Activated CD4-positive, alpha-beta T cell treated with anti-CD3 and anti-CD28 coated beads, Interleukin-2, amount 50 U/mL, for 1 hour (primary cell): ENCODE measurements at regions not wholly inside any gene's neighbourhood (a gene's known extent, or its start where the extent isn't known, plus 50 kb on each side); places are given as distances from the start of the nearest gene placed in this dataset.

Experiments used
- DNase-seq: peaks from one replicate; pipeline ENCODE4 v3.0.0-alpha.2; 2020

DNA sequence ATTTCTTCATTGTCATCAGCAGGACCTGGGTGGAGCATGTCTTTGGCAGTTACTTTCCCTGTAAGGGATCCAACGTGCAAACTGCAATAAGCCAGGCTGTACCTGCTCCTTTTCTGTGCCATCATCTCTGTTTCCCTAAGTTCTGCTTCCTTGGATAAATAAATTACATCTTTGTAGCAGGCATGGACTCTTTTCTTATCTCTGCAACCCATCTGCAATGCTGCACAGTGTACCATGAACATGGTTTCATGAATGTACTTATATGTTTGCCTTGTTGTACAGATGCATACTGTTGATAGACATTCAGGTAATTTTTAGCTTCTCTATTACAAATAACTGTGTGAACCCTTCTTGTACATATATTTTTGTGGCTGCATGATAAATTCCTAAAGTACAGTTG lies 616.7 kb upstream of the PIK3C3 start:
- DNase-seq = no peak

GRCh38 chr18:41331661-41332060 lies 623.4 kb upstream of the PIK3C3 start:
- DNase-seq = no peak

DNA sequence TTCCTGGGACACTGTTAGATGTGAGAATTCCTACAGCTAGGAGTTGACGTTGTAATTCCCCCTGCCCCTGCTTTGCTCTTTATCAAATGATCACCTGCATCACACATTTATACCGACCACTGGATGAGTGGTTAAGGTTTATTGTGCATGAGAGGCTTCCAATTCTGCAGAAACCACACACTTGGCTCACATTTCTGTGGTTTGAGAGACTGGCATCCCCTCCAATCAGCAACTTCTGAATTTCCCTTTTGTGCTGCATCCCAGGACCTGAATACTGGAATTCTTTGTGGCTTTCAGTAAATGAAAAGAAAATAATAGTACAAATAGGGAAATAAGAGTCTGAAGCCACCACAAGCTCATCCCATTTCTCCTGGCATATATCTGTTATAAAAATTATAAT lies 628.7 kb upstream of the PIK3C3 start:
- DNase-seq = no peak

GRCh38 chr18:41324934-41325333 lies 630.1 kb upstream of the PIK3C3 start:
- DNase-seq = no peak

- DNase-seq = no peak
Observed at GRCh38 chr18:41324020-41324791, 630.8 kb upstream of the PIK3C3 start.

GRCh38 chr18:41323044-41323443 lies 632.0 kb upstream of the PIK3C3 start:
- no peak for DNase-seq

- no peak for DNase-seq
Observed at GRCh38 chr18:41320100-41320499, 634.9 kb upstream of the PIK3C3 start.

- no peak for DNase-seq
Observed at GRCh38 chr18:41315134-41315533, 639.9 kb upstream of the PIK3C3 start.

DNA sequence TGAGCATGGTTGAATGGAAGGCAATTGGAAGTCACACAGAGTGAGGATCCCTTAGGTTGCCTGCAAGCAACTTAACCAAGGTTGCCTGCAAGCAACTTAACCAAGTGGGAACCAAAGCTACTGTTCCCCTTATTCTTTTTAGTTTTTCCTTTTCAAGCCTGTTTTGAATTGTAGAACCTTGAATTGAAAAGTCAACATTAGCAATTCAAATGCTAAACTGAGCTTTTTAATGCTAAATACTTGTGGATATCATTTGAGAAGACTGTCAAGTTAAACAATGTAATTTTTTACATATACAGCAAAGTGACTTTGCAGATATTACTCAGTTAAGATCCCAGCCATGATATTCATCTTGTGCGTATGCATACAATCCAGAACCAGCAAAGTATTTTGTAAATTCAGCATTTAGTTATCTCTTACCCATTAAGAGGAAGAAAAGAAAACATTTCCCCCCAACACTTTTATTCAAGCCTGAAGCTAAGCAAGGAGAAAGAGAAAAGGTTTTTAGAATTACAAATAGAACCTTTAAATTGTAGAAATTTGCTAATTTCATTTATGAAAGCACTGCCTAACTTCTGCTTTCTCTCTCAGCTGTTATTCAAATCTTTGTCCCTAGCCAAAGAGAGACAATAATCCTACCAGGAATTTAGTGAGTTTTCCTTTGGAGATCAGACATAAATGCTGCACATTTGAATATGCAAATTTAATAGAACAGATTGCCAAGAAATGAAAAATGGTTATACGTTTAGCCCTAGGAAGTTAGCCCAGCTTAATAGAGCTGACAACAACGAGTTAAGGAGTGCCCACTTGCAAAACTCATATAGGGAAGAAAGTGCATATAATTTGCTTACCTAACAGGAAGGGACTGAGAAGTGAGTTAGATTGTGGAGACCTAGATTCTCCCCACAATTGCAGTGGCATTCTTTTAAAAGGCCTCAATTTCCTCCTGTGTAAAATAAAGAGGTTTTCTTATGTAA lies 643.2 kb upstream of the PIK3C3 start:
- DNase-seq = no peak

- DNase-seq = no peak
Observed at GRCh38 chr18:41297740-41298139, 657.3 kb upstream of the PIK3C3 start.

DNA sequence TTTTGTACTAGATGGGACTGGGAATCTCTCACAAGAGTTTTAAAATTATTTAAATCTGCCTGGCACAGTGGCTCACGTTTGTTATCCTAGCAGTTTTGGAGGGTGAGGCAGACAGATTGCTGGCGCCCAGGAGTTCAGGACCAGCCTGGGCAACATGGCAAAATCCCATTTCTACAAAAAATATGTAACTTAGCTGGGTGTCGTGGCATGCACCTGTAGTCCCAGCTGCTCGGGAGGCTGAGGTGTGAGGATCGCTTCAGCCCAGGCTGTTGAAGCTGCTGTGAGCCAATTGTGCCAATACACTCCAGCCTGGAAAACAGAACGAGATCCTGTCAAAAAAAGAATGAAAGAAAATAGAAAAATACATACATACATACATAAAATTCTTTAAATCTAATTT lies 685.7 kb upstream of the PIK3C3 start:
- no peak for DNase-seq

GRCh38 chr18:41268271-41268670 lies 686.8 kb upstream of the PIK3C3 start:
- DNase-seq = no peak

DNA sequence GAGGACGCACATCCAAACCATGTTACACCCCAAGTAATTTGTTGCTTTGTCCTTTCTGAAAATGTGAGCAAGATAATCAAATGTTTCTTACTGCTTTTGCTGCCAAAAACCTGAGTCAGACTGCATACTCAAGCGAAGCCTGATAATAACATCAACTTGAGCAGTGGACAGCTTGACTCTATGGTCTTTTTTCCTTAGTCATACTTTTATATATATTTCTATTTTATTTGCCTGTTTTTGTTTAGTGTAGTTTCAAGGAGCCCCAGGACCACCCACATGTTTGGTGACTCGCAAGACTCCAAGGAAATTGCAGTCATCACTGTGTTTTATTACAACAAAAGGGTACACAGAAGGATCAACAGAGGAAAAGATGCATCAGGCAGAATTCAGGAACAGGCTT lies 688.4 kb upstream of the PIK3C3 start:
- DNase-seq = no peak

GRCh38 chr18:41266204-41266603 lies 688.8 kb upstream of the PIK3C3 start:
- no peak for DNase-seq

- DNase-seq = no peak
Observed at GRCh38 chr18:41265047-41265446, 690.0 kb upstream of the PIK3C3 start.

- DNase-seq = no peak
Observed at GRCh38 chr18:41263956-41264355, 691.1 kb upstream of the PIK3C3 start.

GRCh38 chr18:41262688-41263087 lies 692.3 kb upstream of the PIK3C3 start:
- DNase-seq = no peak

DNA sequence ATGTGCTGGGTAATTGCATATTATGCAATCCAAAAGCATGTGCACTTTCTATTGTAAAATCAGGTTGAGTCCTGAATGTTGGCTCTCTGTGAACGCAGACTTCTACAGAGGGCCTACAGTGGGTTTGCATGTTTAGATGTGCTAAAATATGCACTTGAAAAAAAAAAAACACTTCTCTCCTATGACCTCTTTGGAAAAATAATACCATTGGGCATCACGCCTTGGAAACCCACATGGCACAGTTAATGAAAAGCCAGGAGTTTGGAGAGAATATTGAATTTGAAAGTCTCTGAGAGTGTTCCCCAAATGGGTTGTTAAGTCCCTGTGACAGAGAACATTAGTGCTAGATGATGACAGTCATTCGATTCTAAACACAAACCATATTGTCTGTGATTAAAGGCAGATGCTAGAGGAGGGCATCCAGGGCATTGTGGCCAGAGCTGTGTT lies 710.4 kb upstream of the PIK3C3 start:
- no peak for DNase-seq

DNA sequence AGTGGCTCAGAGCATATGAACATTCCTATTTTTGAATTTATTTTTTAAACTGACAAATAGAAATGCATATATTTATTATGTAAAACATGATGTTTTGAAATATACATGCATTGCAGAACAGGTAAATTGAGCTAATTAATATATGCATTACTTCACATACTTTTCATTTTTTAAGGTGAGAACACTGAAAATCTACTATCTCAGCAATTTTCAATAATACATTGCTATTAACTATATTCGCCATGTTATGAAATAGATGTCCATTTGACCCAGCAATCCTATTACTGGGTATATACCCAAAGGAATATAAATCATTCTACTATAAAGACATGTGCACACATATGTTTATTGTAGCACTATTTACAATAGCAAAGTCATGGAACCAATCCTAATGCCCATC lies 717.7 kb upstream of the PIK3C3 start:
- no peak for DNase-seq

- no peak for DNase-seq
Observed at GRCh38 chr18:41231681-41232080, 723.4 kb upstream of the PIK3C3 start.

- no peak for DNase-seq
Observed at GRCh38 chr18:41227993-41228392, 727.0 kb upstream of the PIK3C3 start.

- no peak for DNase-seq
Observed at GRCh38 chr18:41226911-41227310, 728.1 kb upstream of the PIK3C3 start.

DNA sequence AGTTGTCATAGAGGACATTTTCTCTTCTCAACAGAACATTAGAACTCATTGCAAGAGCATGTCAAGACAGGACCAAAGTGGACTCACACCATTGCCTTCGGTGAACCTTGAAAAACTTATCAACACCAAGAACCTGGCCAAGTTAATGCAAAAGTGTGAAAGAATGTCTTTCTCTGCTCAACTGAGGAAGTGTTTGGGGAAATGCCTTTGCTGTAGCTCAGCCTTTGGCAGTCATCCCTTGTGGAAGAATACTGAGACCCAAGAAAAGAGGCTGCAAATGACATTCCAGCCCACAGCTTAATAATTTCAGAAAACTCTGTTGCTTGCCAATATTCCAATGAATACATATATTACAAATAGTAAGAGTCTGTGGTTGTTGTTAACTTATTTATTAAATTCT lies 728.8 kb upstream of the PIK3C3 start:
- DNase-seq = no peak
